OCI-LY1 (cell line): ENCODE measurements at regions not wholly inside any gene's neighbourhood (a gene's known extent, or its start where the extent isn't known, plus 50 kb on each side); places are given as distances from the start of the nearest gene placed in this dataset.

Experiments
- H2AFZ ChIP-seq: fragments of 200-600 bp; sonication (generic), shearing (Covaris generic); 2 replicates; pipeline ENCODE4 v1.6.0; 2014; ENCODE audit warnings: antibody characterized with exemption, mild to moderate bottlenecking, low read length
- H3F3A ChIP-seq: fragments of 200-600 bp; sonication (generic), shearing (Covaris generic); 2 replicates; pipeline ENCODE4 v1.6.0; 2014; ENCODE audit warnings: mild to moderate bottlenecking, antibody characterized with exemption, low read length, moderate library complexity; ENCODE audit not compliant: insufficient read depth
- H3K27ac ChIP-seq: fragments of 200-600 bp; sonication (generic); 2 replicates; pipeline ENCODE4 v1.5.1; 2014; ENCODE audit warnings: low read length, mixed run types, mild to moderate bottlenecking, low read depth; ENCODE audit not compliant: poor library complexity, severe bottlenecking
- H3K27me3 ChIP-seq: fragments of 200-600 bp; sonication (generic); 2 replicates; pipeline ENCODE4 v1.6.0; 2014; ENCODE audit warnings: antibody characterized with exemption, mild to moderate bottlenecking, low read length, moderate library complexity; ENCODE audit not compliant: insufficient read depth
- H3K36me3 ChIP-seq: fragments of 200-600 bp; sonication (generic); 2 replicates; pipeline ENCODE4 v1.6.1; 2014; ENCODE audit warnings: mild to moderate bottlenecking, antibody characterized with exemption, low read length, moderate library complexity, mixed read lengths; ENCODE audit not compliant: insufficient read depth
- H3K4me1 ChIP-seq: fragments of 200-600 bp; sonication (generic); 2 replicates; pipeline ENCODE4 v1.5.1; 2014; ENCODE audit warnings: mild to moderate bottlenecking, low read length, moderate library complexity; ENCODE audit not compliant: insufficient read depth, severe bottlenecking
- H3K4me2 ChIP-seq: fragments of 200-600 bp; sonication (generic), shearing (Covaris generic); 2 replicates; pipeline ENCODE4 v1.6.1; 2014; ENCODE audit warnings: low read length
- H3K4me3 ChIP-seq: fragments of 200-600 bp; sonication (generic); 2 replicates; pipeline ENCODE4 v1.5.1; 2014; ENCODE audit warnings: low read length, low read depth, mild to moderate bottlenecking, mixed read lengths; ENCODE audit not compliant: poor library complexity, severe bottlenecking
- H3K79me2 ChIP-seq: fragments of 200-600 bp; shearing (Covaris generic); 2 replicates; pipeline ENCODE4 v1.6.1; 2016; ENCODE audit warnings: mixed run types, low read length, mixed read lengths; ENCODE audit not compliant: insufficient read depth
- H3K9ac ChIP-seq: fragments of 200-600 bp; sonication (generic), shearing (Covaris generic); 2 replicates; pipeline ENCODE4 v1.6.1; 2014; ENCODE audit warnings: mild to moderate bottlenecking, low read length, mixed read lengths
- H3K9me2 ChIP-seq: fragments of 200-600 bp; sonication (generic), shearing (Covaris generic); 2 replicates; pipeline ENCODE4 v1.6.1; 2014; ENCODE audit warnings: low read depth, mild to moderate bottlenecking, low read length, mixed read lengths
- H3K9me3 ChIP-seq: fragments of 200-600 bp; shearing (Covaris generic); 2 replicates; pipeline ENCODE4 v1.6.1; 2014; ENCODE audit warnings: low read length, mixed read lengths
- H4K20me1 ChIP-seq: fragments of 200-600 bp; sonication (generic), shearing (Covaris generic); 2 replicates; pipeline ENCODE4 v1.6.0; 2016; ENCODE audit warnings: mild to moderate bottlenecking, low read length; ENCODE audit not compliant: insufficient read depth
- CTCF ChIP-seq: fragments of 200-600 bp; sonication (generic), shearing (Covaris generic); IDR thresholded peaks from 2 replicates; pipeline ENCODE4 v1.5.1; 2017; ENCODE audit warnings: mild to moderate bottlenecking, antibody characterized with exemption, low read length, moderate library complexity, mixed read lengths
- EZH2 ChIP-seq: fragments of 200-600 bp; sonication (generic), shearing (Covaris generic); IDR thresholded peaks from 2 replicates; pipeline ENCODE4 v1.8.0; 2017; ENCODE audit warnings: borderline replicate concordance, mixed run types, mild to moderate bottlenecking, antibody characterized with exemption, low read length, moderate library complexity, mixed read lengths

GRCh38 chr13:54357284-54357933 lies 1328.8 kb downstream of the OLFM4 start:
- no peak for TF ChIP-seq EZH2
- no peak for TF ChIP-seq CTCF
- Histone ChIP-seq H3K9me2 (no peaks in the 10 kb centered on the region), H3K36me3 (no peaks in the 10 kb centered on the region), H3K79me2 (no peaks in the 10 kb centered on the region), H3F3A (no peaks in the 10 kb centered on the region), H3K4me1 (no peaks in the 10 kb centered on the region), H3K4me2 (no peak overlapping the region), H3K9me3 (no peaks in the 10 kb centered on the region), H3K4me3 (no peak overlapping the region), H4K20me1 (no peaks in the 10 kb centered on the region), H3K27me3 (no peaks in the 10 kb centered on the region), H2AFZ (no peak overlapping the region), H3K27ac (no peak overlapping the region), H3K9ac (no peak overlapping the region)

GRCh38 chr13:54361460-54361859 lies 1332.8 kb downstream of the OLFM4 start:
- Histone ChIP-seq H3K4me3 (no peak overlapping the region), H3K4me2 (no peak overlapping the region), H3K79me2 (no peaks in the 10 kb centered on the region), H3K36me3 (no peaks in the 10 kb centered on the region), H3K9me3 (no peaks in the 10 kb centered on the region), H3K4me1 (no peaks in the 10 kb centered on the region), H3K9me2 (no peaks in the 10 kb centered on the region), H4K20me1 (no peaks in the 10 kb centered on the region), H2AFZ (no peak overlapping the region), H3F3A (no peaks in the 10 kb centered on the region), H3K27me3 (no peaks in the 10 kb centered on the region), H3K9ac (no peak overlapping the region), H3K27ac (no peak overlapping the region)
- TF ChIP-seq CTCF (no peak), EZH2 (no peak)

GRCh38 chr13:54366728-54367127 lies 1338.1 kb downstream of the OLFM4 start:
- no peaks in the 10 kb centered on the region for H3K79me2 ChIP-seq
- H4K20me1 ChIP-seq, result no peaks in the 10 kb centered on the region
- TF ChIP-seq CTCF, result no peak
- TF ChIP-seq EZH2, result no peak
- H3K9ac ChIP-seq, result no peak overlapping the region
- no peaks in the 10 kb centered on the region for H3K4me1 ChIP-seq
- H3K4me2 ChIP-seq, result no peak overlapping the region
- no peak overlapping the region for H2AFZ ChIP-seq
- H3K4me3 ChIP-seq, result no peak overlapping the region
- H3K36me3 ChIP-seq, result no peaks in the 10 kb centered on the region
- no peaks in the 10 kb centered on the region for H3K9me3 ChIP-seq
- no peaks in the 10 kb centered on the region for H3F3A ChIP-seq
- no peak overlapping the region for H3K27ac ChIP-seq
- H3K9me2 ChIP-seq, result no peaks in the 10 kb centered on the region
- no peaks in the 10 kb centered on the region for H3K27me3 ChIP-seq
